Kidney tubule cell (primary cell): ENCODE measurements at regions not wholly inside any gene's neighbourhood (a gene's known extent, or its start where the extent isn't known, plus 50 kb on each side); places are given as distances from the start of the nearest gene placed in this dataset.

Experiments used
- DNase-seq: peaks from one replicate; pipeline ENCODE4 v3.0.0-alpha.2; 2018; ENCODE audit warnings: low spot score

- peak; percentile 27 for DNase-seq
Measured at GRCh38 chr10:3484306-3485056, 300.5 kb downstream of the KLF6 start.

- DNase-seq = peak; percentile 98
Measured at GRCh38 chr10:3482200-3482993, 302.6 kb downstream of the KLF6 start.

GRCh38 chr10:3481496-3481895 is 303.5 kb downstream of the KLF6 start:
- no peak for DNase-seq

GRCh38 chr10:3480990-3481315 is 304.1 kb downstream of the KLF6 start:
- DNase-seq = no peak

GRCh38 chr10:3480281-3480989 is 304.6 kb downstream of the KLF6 start:
- DNase-seq = no peak

- DNase-seq = no peak
Measured at GRCh38 chr10:3478632-3479240, 306.2 kb upstream of the PITRM1 start.

- DNase-seq = no peak
Measured at GRCh38 chr10:3478153-3478552, 305.6 kb upstream of the PITRM1 start.

- DNase-seq = peak; percentile 53
Measured at GRCh38 chr10:3477683-3478082, 305.1 kb upstream of the PITRM1 start.

- peak; percentile 86 for DNase-seq
Measured at GRCh38 chr10:3476640-3477448, 304.3 kb upstream of the PITRM1 start.

GRCh38 chr10:3476186-3476585 is 303.6 kb upstream of the PITRM1 start:
- DNase-seq = peak; percentile 35

GRCh38 chr10:3475367-3475766 is 302.8 kb upstream of the PITRM1 start:
- DNase-seq = no peak

GRCh38 chr10:3474266-3474665 is 301.7 kb upstream of the PITRM1 start:
- DNase-seq = no peak

- DNase-seq = peak; percentile 91
Measured at GRCh38 chr10:3473271-3473670, 300.7 kb upstream of the PITRM1 start.

GRCh38 chr10:3472287-3473051 is 299.9 kb upstream of the PITRM1 start:
- DNase-seq = peak; percentile 99

- no peak for DNase-seq
Measured at GRCh38 chr10:3471927-3472286, 299.3 kb upstream of the PITRM1 start.

GRCh38 chr10:3471472-3471871 is 298.9 kb upstream of the PITRM1 start:
- peak; percentile 28 for DNase-seq

- DNase-seq = peak; percentile 90
Measured at GRCh38 chr10:3470191-3470590, 297.6 kb upstream of the PITRM1 start.

- no peak for DNase-seq
Measured at GRCh38 chr10:3469639-3470020, 297.0 kb upstream of the PITRM1 start.

- DNase-seq = peak; percentile 86
Measured at GRCh38 chr10:3468919-3469638, 296.5 kb upstream of the PITRM1 start.
